ENCODE measurements at regions not wholly inside any gene's neighbourhood (a gene's known extent, or its start where the extent isn't known, plus 50 kb on each side); places are given as distances from the start of the nearest gene placed in this dataset.

- TF ChIP-seq ESRRG (CRISPR knock-in tag; IDR thresholded peaks at IDR 0.05) (no peak), ZFP30 (CRISPR knock-in tag; IDR thresholded peaks at IDR 0.05) (no peak), ZC3H10 (CRISPR knock-in tag; IDR thresholded peaks at IDR 0.05) (no peak), RARB (CRISPR knock-in tag; IDR thresholded peaks at IDR 0.05) (no peak), ZNF8 (CRISPR knock-in tag; IDR thresholded peaks at IDR 0.05) (no peak), GLIS3 (CRISPR knock-in tag; IDR thresholded peaks at IDR 0.05) (no peak), POU6F1 (CRISPR knock-in tag; IDR thresholded peaks at IDR 0.05; ENCODE audit: borderline replicate concordance, low read depth) (no peak), TSHZ2 (CRISPR knock-in tag; IDR thresholded peaks at IDR 0.05) (no peak), ARNTL (CRISPR knock-in tag; IDR thresholded peaks at IDR 0.05; ENCODE audit: borderline replicate concordance, low read depth) (no peak), ISL1 (CRISPR knock-in tag; IDR thresholded peaks at IDR 0.05) (no peak), TOX (CRISPR knock-in tag; IDR thresholded peaks at IDR 0.05; ENCODE audit: borderline replicate concordance) (no peak)
- no peak for ATAC-seq
Observed at GRCh38 chr5:165201369-165201768, 1696.0 kb downstream of the MAT2B start.

- ATAC-seq = no peak
- no peak for TF ChIP-seq ESRRG (CRISPR knock-in tag; IDR thresholded peaks at IDR 0.05)
- no peak for TF ChIP-seq CSRNP3 (CRISPR knock-in tag; IDR thresholded peaks at IDR 0.05)
- TF ChIP-seq ARNTL (CRISPR knock-in tag; IDR thresholded peaks at IDR 0.05; ENCODE audit: borderline replicate concordance, low read depth) = no peak
- TF ChIP-seq PATZ1 (CRISPR knock-in tag; IDR thresholded peaks at IDR 0.05; ENCODE audit: borderline replicate concordance) = no peak
- no peak for TF ChIP-seq SNAI2 (CRISPR knock-in tag; IDR thresholded peaks at IDR 0.05)
- peak; percentile 84 for TF ChIP-seq TCF4 (CRISPR knock-in tag; IDR thresholded peaks at IDR 0.05; ENCODE audit: borderline replicate concordance)
- no peak for TF ChIP-seq ZFP3 (CRISPR knock-in tag; IDR thresholded peaks at IDR 0.05)
- TF ChIP-seq ZNF8 (CRISPR knock-in tag; IDR thresholded peaks at IDR 0.05) = no peak
- TF ChIP-seq POU6F1 (CRISPR knock-in tag; IDR thresholded peaks at IDR 0.05; ENCODE audit: borderline replicate concordance, low read depth) = no peak
- peak; percentile 40; the same call in 1 of the 2 replicates for TF ChIP-seq TSHZ2 (CRISPR knock-in tag; IDR thresholded peaks at IDR 0.05)
- no peak for TF ChIP-seq OSR1 (CRISPR knock-in tag; IDR thresholded peaks at IDR 0.05)
- no peak for TF ChIP-seq RARB (CRISPR knock-in tag; IDR thresholded peaks at IDR 0.05)
- no peak for TF ChIP-seq CREB5 (CRISPR knock-in tag; IDR thresholded peaks at IDR 0.05; ENCODE audit: low read depth)
Observed at GRCh38 chr5:165201771-165202518, 1696.5 kb downstream of the MAT2B start.

Data from SK-N-SH treated with all-trans-retinoic acid at 6 μM for 48 hours (cell line).